HG03097 (cell line): ENCODE measurements at regions not wholly inside any gene's neighbourhood (a gene's known extent, or its start where the extent isn't known, plus 50 kb on each side); places are given as distances from the start of the nearest gene placed in this dataset.

Experiments
- ATAC-seq: cut with Tn5 transposase; IDR thresholded peaks from one replicate; pipeline ENCODE4 v1.9.1; 2021; ENCODE audit not compliant: unreplicated experiment, low FRiP score

DNA sequence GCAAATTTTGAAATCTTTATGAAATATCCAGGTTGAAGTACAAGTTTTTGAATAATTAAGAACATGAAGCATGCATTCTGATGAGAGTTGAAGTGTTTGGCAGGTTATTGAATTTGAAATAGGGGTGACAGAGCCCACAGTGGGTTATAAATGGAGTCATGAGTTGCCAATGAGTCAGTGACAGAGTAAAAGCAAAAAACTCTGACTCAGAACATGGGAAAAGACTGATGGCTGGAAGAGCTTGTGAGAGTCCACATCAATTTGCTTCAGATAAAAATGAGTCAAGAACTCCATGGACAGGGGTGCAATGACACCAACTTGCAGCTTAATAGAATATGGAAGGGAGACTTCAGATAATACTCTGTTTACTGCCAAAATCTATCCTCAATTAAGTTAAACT is 105.3 kb downstream of the SLC6A15 start:
- no peak for ATAC-seq

GRCh38 chr12:84805474-84805858 is 107.1 kb downstream of the SLC6A15 start:
- no peak for ATAC-seq

GRCh38 chr12:84804691-84805473 is 107.7 kb downstream of the SLC6A15 start:
- no peak for ATAC-seq

DNA sequence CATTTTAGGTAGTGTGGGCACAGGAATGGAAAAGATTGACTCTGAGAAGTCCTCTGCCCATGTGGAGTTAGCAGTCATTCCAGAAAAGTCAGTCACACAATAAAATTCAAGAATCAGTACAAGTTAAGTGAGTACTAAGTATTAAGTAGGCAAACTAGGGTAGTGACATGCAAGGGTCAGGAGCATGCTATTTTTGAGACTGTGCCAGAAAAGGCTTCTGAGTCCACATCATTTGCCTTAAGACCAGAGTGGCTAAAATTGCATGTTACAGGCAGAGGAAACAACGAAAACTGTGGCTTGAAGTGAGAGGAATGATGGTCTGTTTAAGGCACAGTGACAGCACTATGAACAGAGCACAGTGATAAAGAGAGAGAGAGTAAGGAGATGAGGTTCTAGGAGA is 108.9 kb downstream of the SLC6A15 start:
- ATAC-seq: no peak

- no peak for ATAC-seq
Observed at GRCh38 chr12:84802161-84802560, 110.4 kb downstream of the SLC6A15 start.

DNA sequence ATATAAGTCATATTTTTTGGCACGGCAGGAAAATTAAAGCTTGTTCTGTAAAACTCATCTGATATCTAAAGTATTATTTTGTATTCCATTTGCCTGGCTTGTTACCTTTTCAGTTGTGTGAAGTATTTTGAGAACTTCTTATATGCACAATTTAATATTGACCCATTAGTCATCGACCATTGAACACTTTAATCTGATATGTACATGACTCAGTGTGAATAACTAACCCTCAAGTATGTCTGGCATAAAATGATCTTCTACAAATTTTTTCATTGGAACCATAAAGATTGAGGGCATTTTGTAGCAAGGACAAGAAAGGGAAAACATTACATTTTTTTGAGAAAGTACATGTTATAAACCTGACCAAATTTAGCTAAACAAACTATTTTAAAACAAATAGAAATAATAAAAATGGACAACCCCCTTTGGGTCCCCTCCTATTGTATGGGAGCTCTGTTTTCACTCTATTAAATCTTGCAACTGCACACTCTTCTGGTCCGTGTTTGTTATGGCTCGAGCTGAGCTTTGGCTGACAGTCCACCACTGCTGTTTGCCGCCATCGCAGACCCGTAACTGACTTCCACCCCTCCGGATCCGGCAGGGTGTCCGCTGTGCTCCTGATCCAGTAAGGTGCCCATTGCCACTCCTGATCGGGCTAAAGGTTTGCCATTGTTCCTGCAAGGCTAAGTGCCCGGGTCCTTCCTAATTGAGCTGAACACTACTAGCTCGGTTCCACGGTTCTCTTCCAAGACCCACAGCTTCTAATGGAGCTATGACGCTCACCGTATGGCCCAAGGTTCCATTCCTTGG is 118.8 kb downstream of the SLC6A15 start:
- no peak for ATAC-seq

GRCh38 chr12:84791444-84791843 is 121.2 kb downstream of the SLC6A15 start:
- ATAC-seq: no peak

- no peak for ATAC-seq
Observed at GRCh38 chr12:84789184-84789583, 123.4 kb downstream of the SLC6A15 start.

- ATAC-seq: no peak
Observed at GRCh38 chr12:84787253-84787652, 125.3 kb downstream of the SLC6A15 start.

GRCh38 chr12:84786622-84787021 is 126.0 kb downstream of the SLC6A15 start:
- ATAC-seq: no peak

DNA sequence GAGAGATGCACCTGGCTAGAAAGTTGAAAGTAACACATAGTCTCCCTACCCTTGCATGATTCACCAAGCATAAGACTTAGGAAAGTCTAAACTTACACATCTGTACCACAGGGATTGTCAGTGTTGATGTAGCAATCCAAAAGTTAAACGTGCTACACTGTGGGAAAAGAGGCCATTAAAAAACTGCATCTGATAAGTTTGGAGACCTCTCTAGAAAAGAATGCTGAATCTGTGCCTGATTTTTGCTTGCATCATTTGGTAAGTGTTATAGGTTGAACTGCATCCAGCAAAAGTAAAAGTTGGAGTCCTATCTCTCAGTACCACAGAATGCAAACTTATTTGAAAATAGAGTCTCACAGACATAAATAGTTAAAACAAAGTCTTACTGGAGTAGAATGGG is 126.6 kb downstream of the SLC6A15 start:
- no peak for ATAC-seq

GRCh38 chr12:84785281-84785680 is 127.3 kb downstream of the SLC6A15 start:
- no peak for ATAC-seq

- no peak for ATAC-seq
Observed at GRCh38 chr12:84779169-84779568, 133.4 kb downstream of the SLC6A15 start.

- ATAC-seq: no peak
Observed at GRCh38 chr12:84772281-84772680, 140.3 kb downstream of the SLC6A15 start.

DNA sequence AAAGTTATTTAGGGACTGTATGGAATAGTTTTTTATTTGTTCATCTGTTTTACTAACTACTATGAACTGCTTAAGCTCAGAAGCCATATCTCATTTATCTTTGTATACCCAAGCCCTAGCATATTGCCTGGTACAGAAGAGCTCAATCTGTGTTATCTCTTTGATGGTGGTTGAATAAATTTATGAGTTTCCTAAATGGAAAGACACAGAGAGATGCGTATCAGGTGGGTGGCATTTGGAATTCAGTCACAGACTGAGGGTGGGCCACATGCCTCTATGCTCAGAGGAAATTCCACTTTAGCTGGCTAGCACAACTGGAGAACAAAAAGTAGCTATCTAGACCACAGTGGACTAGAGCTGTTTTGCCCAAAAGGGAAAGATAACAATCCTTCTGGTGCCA is 145.5 kb downstream of the SLC6A15 start:
- no peak for ATAC-seq

- no peak for ATAC-seq
Observed at GRCh38 chr12:84766375-84766774, 146.2 kb downstream of the SLC6A15 start.

DNA sequence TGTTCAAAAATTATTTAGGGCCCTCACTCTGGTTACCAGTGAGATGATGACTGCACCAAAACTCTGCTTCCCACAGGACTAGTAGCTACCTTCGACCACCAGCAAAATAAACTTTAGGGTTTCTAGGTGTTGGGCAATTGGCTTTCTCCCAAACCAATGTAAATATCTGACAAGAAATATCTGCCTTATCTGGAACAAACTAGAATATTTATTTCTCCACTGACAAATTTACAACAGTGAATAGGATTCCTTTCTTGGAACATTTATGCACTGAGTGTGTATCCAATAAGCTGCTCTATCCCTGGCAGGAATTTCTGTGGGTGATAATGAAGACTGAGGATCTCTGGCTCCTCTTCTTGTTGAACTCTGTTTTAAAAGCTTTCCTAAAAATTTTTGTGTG is 148.6 kb downstream of the SLC6A15 start:
- no peak for ATAC-seq

DNA sequence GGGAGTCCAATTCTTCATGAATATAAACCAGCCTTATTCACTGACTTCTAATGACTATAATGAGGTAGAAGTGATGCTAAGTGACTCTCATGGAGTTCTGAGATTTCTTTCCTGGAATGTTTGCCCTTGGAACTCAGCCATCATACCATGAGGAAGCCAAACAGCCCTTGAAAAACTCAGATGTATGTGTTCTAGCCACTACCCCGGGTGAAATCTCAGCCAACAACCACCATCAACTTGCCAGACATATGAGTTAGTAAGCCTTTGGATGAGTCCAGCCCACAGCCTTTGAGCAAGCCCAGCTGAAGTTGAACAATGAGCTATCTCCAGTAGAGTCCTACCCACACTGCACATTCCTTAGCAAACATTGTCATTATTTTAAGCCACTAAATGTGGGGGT is 149.5 kb downstream of the SLC6A15 start:
- no peak for ATAC-seq

DNA sequence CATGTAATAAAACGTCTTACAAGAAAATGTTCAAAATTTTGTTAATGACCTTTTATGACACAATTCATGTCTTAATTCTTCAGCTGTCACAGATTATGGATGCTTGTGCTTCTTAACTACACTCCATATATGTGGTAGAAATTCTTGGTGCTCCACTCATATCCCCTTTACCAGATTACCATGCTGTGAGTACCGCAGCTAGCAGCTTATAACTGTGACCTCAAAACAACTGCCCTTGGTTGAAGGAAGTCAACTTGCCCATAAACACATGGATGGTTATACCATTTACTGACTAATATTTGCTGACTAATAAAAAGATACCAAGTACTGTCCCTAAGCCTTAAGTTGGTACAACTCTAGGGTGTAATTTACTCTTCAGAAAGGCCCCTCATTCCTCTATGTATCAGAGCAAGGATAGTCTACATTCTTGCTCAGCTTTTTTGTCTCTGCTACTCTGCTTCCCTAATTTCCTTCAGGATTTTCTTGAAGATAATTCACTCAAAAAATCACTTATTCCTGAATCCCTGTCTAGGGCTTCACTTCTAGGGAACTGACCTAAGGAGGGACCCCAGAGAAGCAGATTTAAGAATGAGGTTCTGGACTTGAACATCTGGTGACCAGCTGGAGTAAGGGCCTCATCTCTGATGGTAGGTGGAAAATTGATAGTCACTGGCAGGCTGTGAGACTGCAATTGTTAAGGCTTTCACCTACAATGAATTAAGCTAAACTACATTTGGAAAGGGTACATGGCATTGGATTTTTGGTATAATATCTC is 152.3 kb downstream of the SLC6A15 start:
- no peak for ATAC-seq

DNA sequence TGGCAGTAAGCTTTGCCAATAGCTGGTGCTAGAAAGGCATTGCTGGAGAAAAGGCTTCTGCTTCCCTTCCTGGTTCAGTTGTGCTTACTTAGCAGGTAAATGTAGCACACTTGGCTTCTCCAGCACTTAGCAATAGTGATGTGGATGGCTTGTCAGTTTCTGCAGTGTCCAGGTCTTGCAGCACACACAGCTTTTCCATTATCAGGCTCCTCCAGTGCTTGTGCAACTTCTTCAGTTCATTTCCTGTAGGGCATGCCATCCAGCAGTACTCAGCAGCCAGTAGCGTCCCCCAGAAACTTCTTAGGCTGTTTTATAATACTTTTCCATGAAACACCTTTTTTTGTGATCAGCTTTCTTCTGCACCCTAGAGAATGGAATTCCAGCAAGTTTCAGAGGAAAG is 154.6 kb downstream of the SLC6A15 start:
- no peak for ATAC-seq

GRCh38 chr12:84756961-84757360 is 155.6 kb downstream of the SLC6A15 start:
- no peak for ATAC-seq
